ENCODE measurements at regions not wholly inside any gene's neighbourhood (a gene's known extent, or its start where the extent isn't known, plus 50 kb on each side); places are given as distances from the start of the nearest gene placed in this dataset.

- H3K79me2 ChIP-seq (ENCODE audit: insufficient read depth, low read depth, low read length), result no peaks in the 10 kb centered on the region
- no peak overlapping the region for H3K4me3 ChIP-seq (ENCODE audit: low read depth, low read length, poor library complexity, severe bottlenecking)
- H3K9me2 ChIP-seq (ENCODE audit: insufficient read depth, low read length), result no peaks in the 10 kb centered on the region
- peak overlapping the region; percentile 52; the same call in 1 of the 2 replicates for H2AFZ ChIP-seq (ENCODE audit: low read length)
- TF ChIP-seq CTCF (conservative IDR thresholded peaks at IDR 0.05; ENCODE audit: low read length) (no peak), EZH2phosphoT487 (IDR thresholded peaks at IDR 0.05; ENCODE audit: borderline replicate concordance, low read depth, low read length) (no peak)
- no TSS peak for BruUV-seq (replicated peaks)
- no peaks in the 10 kb centered on the region for H3K36me3 ChIP-seq (ENCODE audit: insufficient read depth, low read length)
- H3K27ac ChIP-seq (ENCODE audit: low read depth, low read length, poor library complexity, severe bottlenecking), result no peak overlapping the region
- no peak overlapping the region for H3K4me2 ChIP-seq (ENCODE audit: low read length)
- H3K9me3 ChIP-seq (ENCODE audit: low read length), result no peaks in the 10 kb centered on the region
- ChIA-PET CTCF (ENCODE audit: unreplicated experiment) (no interaction called here), POLR2A (no interaction called here)
- no peak for DNase-seq (ENCODE audit: low spot score)
- no peaks in the 10 kb centered on the region for H3K4me1 ChIP-seq (ENCODE audit: insufficient read depth, low read length, poor library complexity, severe bottlenecking)
- intact Hi-C loops (cut with micrococcal nuclease; ENCODE audit: unreplicated experiment), result no loop called here
- H4K20me1 ChIP-seq (ENCODE audit: insufficient read depth, low read length), result no peaks in the 10 kb centered on the region
Observed at GRCh38 chr6:151689499-151690201, 117.8 kb upstream of the ESR1 start.

- CTCF ChIA-PET (ENCODE audit: unreplicated experiment), result no interaction called here
- Histone ChIP-seq H3K27ac (ENCODE audit: low read depth, low read length, poor library complexity, severe bottlenecking) (no peak overlapping the region), H3K9me3 (ENCODE audit: low read length) (no peaks in the 10 kb centered on the region), H3K4me1 (ENCODE audit: insufficient read depth, low read length, poor library complexity, severe bottlenecking) (no peaks in the 10 kb centered on the region), H3K4me2 (ENCODE audit: low read length) (peak overlapping the region; percentile 42; the same call in 1 of the 2 replicates), H3K79me2 (ENCODE audit: insufficient read depth, low read depth, low read length) (no peaks in the 10 kb centered on the region), H4K20me1 (ENCODE audit: insufficient read depth, low read length) (no peaks in the 10 kb centered on the region), H3K4me3 (ENCODE audit: low read depth, low read length, poor library complexity, severe bottlenecking) (no peak overlapping the region), H2AFZ (ENCODE audit: low read length) (peak overlapping the region; percentile 52), H3K9me2 (ENCODE audit: insufficient read depth, low read length) (no peaks in the 10 kb centered on the region), H3K36me3 (ENCODE audit: insufficient read depth, low read length) (no peaks in the 10 kb centered on the region)
- TF ChIP-seq CTCF (conservative IDR thresholded peaks at IDR 0.05; ENCODE audit: low read length) (peak; percentile 21; the same call in 1 of the 2 replicates), EZH2phosphoT487 (IDR thresholded peaks at IDR 0.05; ENCODE audit: borderline replicate concordance, low read depth, low read length) (no peak)
- POLR2A ChIA-PET, result interaction anchor here (1.1 kb wide), 1 partner anchor 15 kb away, joined by 3 read pairs; no protein-coding TSS in a partner anchor
- intact Hi-C loops (cut with micrococcal nuclease; ENCODE audit: unreplicated experiment), result no loop called here
- peak; percentile 5 for DNase-seq (ENCODE audit: low spot score)
- no TSS peak for BruUV-seq (replicated peaks)
Observed at GRCh38 chr6:151690303-151690702, 117.2 kb upstream of the ESR1 start.

Measured in OCI-LY7 (cell line).